Adrenal gland (tissue), 9 donors: ENCODE measurements at regions not wholly inside any gene's neighbourhood (a gene's known extent, or its start where the extent isn't known, plus 50 kb on each side); places are given as distances from the start of the nearest gene placed in this dataset.

Experiments
- DNase-seq, 7 donors: peaks; one replicate each; pipeline ENCODE4 v3.0.0-alpha.2; 2019 to 2020
- H3K27ac ChIP-seq, 5 donors: fragments of 200-600 bp; sonication (generic) in 4 of 5; 1 replicate in 3 of 5; 2 replicates in 2 of 5; pipeline versions ENCODE4 v1.5.1 to v1.8.0; 2016 to 2020; ENCODE audit warnings: mild to moderate bottlenecking in 1 of 5
- H3K27me3 ChIP-seq: fragments of 200-600 bp; 2 replicates; pipeline ENCODE4 v1.8.0; 2021
- H3K36me3 ChIP-seq, 2 donors: fragments of 200-600 bp; replicated peaks in 1 of 2; 1 replicate in 1 of 2; 2 replicates in 1 of 2; pipeline versions ENCODE4 v1.5.1 to v1.8.0; 2018 to 2022
- H3K4me1 ChIP-seq, 2 donors: fragments of 200-600 bp; replicated peaks in 1 of 2; 1 replicate in 1 of 2; 2 replicates in 1 of 2; pipeline versions ENCODE4 v1.5.1 to v1.8.0; 2018 to 2021
- H3K4me3 ChIP-seq, 4 donors: fragments of 200-600 bp; sonication (generic) in 3 of 4; one replicate each; pipeline ENCODE4 v1.5.1; 2016 to 2018
- H3K9me3 ChIP-seq, 3 donors: fragments of 200-600 bp; sonication (generic) in 1 of 3; replicated peaks in 1 of 3; 1 replicate in 2 of 3; 2 replicates in 1 of 3; pipeline versions ENCODE4 v1.5.1 to v1.8.0; 2016 to 2021
- POLR2A ChIP-seq, 2 donors: fragments of 450-650 bp; IDR thresholded peaks; one replicate each; pipeline ENCODE4 v1.6.1; 2017; ENCODE audit warnings: antibody characterized with exemption in 2 of 2, mild to moderate bottlenecking in 2 of 2, moderate library complexity in 1 of 2
- WGBS, 4 donors: extraction: QIAGEN DNeasy Blood & Tissue Kit in 2 of 4; methylation state at CpG; one replicate each; pipeline versions ENCODE4 v1.1.5 to v1.1.7; 2013 to 2017; 5-methylcytosine and 5-hydroxymethylcytosine counted together
- intact Hi-C, 2 donors: fragments of 100-400 bp; cut with DNase I; formaldehyde crosslinking; loops; one replicate each; pipeline versions ENCODE4 v1.14.1 to v1.15.0; 2022 to 2023
- TF ChIP-seq, protein P1 (sequence below), 6 experiments: fragments of 450-650 bp in 4 of 6; fragments of 200-600 bp in 2 of 6; sonication (generic) in 1 of 6; IDR thresholded peaks; 1 replicate in 5 of 6; 2 replicates in 1 of 6; pipeline versions ENCODE4 v1.5.1 to v1.8.0; 2016 to 2021; ENCODE audit warnings: antibody characterized with exemption in 6 of 6, mild to moderate bottlenecking in 2 of 6, moderate library complexity in 1 of 6
- donor health status: healthy with polysubstance abuse.
- donor health status: Bipolar disorder and iron deficiency.
- donor health status: DM: yes; HTN: yes; CAD: no.
- donor health status: DM: no; HTN: no; CAD: no.
- donor health status: DM: no; HTN: no; CAD: no.

DNA sequence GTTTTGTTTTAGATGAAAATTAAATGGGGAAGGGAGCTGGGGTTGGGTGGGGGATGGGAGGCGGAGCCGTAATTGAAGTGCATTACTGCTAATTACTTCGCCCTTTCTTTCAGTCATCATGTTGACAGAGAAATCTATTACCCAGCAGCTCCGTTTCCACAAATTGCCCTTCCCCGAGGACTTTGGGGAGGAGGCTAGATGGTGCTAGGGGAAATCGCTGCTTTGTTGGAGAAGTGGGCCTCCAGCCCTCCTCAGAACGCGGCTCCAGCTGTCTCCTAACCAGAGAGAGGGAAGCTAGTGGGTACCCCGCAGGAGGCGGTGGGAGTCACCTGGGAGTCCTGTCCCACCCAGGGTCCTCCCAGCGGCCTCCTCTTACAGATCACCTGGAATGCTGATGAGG lies 130.9 kb upstream of the MYCN start:
- intact Hi-C loops = no loop called here
- Histone ChIP-seq H3K4me3 (no peak overlapping the region), H3K36me3 (no peaks in the 10 kb centered on the region), H3K27ac (no peak overlapping the region), H3K9me3 (no peaks in the 10 kb centered on the region), H3K27me3 (no peaks in the 10 kb centered on the region), H3K4me1 (no peaks in the 10 kb centered on the region)
- WGBS, 4 donors = 78 to 85% (median 80%) methylated on average over 6 to 11 of the region's 11 CpGs
- DNase-seq = no peak
- TF ChIP-seq, protein P1, sequence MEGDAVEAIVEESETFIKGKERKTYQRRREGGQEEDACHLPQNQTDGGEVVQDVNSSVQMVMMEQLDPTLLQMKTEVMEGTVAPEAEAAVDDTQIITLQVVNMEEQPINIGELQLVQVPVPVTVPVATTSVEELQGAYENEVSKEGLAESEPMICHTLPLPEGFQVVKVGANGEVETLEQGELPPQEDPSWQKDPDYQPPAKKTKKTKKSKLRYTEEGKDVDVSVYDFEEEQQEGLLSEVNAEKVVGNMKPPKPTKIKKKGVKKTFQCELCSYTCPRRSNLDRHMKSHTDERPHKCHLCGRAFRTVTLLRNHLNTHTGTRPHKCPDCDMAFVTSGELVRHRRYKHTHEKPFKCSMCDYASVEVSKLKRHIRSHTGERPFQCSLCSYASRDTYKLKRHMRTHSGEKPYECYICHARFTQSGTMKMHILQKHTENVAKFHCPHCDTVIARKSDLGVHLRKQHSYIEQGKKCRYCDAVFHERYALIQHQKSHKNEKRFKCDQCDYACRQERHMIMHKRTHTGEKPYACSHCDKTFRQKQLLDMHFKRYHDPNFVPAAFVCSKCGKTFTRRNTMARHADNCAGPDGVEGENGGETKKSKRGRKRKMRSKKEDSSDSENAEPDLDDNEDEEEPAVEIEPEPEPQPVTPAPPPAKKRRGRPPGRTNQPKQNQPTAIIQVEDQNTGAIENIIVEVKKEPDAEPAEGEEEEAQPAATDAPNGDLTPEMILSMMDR (IDR thresholded peaks at IDR 0.05) = no peak
- no peak for TF ChIP-seq POLR2A (IDR thresholded peaks at IDR 0.05)

- Histone ChIP-seq H3K4me1 (no peaks in the 10 kb centered on the region), H3K36me3 (no peaks in the 10 kb centered on the region), H3K27ac (no peak overlapping the region), H3K27me3 (no peaks in the 10 kb centered on the region), H3K4me3 (no peak overlapping the region), H3K9me3 (no peaks in the 10 kb centered on the region)
- intact Hi-C loops = no loop called here
- WGBS, 4 donors = 61 to 70% (median 70%) methylated on average over 12 of the region's 12 CpGs
- TF ChIP-seq, protein P1 (IDR thresholded peaks at IDR 0.05) = no peak
- no peak for TF ChIP-seq POLR2A (IDR thresholded peaks at IDR 0.05)
- DNase-seq = peak in 3 of 7 donors; percentile 10 to 26 (median 22)
Observed at GRCh38 chr2:15810477-15811150, 129.7 kb upstream of the MYCN start.

DNA sequence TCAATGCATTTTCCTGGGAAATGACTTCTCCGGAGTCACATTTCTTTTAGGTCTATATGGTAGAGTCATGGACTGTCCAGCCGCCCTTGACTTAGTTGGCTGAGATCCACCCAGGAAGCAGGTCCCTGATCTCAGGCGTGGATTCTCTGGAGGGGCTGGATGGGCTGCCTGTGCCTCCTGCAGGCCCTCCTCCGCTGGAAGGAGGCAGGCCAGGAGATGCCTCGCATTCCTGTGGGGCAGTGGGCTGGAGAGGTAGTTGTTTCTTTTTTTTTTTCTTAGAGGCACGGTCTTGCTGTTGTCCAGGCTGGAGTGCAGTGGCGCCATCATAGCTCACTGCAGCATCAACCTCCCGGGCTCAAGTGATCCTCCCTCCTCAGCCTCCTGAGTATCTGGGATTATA lies 129.0 kb upstream of the MYCN start:
- H3K9me3 ChIP-seq = no peaks in the 10 kb centered on the region
- no peaks in the 10 kb centered on the region for H3K4me1 ChIP-seq
- no peaks in the 10 kb centered on the region for H3K27me3 ChIP-seq
- H3K27ac ChIP-seq = no peak overlapping the region
- H3K4me3 ChIP-seq = no peak overlapping the region
- intact Hi-C loops = no loop called here
- no peak for DNase-seq
- 78 to 85% (median 82%) methylated on average over 8 of the region's 8 CpGs for WGBS, 4 donors
- TF ChIP-seq POLR2A (IDR thresholded peaks at IDR 0.05) = no peak
- TF ChIP-seq, protein P1 (IDR thresholded peaks at IDR 0.05) = no peak
- no peaks in the 10 kb centered on the region for H3K36me3 ChIP-seq

GRCh38 chr2:15812187-15812780 lies 128.1 kb upstream of the MYCN start:
- no peak overlapping the region for H3K4me3 ChIP-seq
- no peak for DNase-seq
- no peaks in the 10 kb centered on the region for H3K27me3 ChIP-seq
- H3K27ac ChIP-seq = no peak overlapping the region
- 78 to 81% (median 79%) methylated on average over 10 of the region's 10 CpGs for WGBS, 4 donors
- no peaks in the 10 kb centered on the region for H3K4me1 ChIP-seq
- intact Hi-C loops = no loop called here
- no peak for TF ChIP-seq POLR2A (IDR thresholded peaks at IDR 0.05)
- TF ChIP-seq, protein P1 (IDR thresholded peaks at IDR 0.05) = no peak
- H3K36me3 ChIP-seq = no peaks in the 10 kb centered on the region
- H3K9me3 ChIP-seq = no peaks in the 10 kb centered on the region
